Neural progenitor cell (in vitro differentiated cells): ENCODE measurements at regions not wholly inside any gene's neighbourhood (a gene's known extent, or its start where the extent isn't known, plus 50 kb on each side); places are given as distances from the start of the nearest gene placed in this dataset.
"Not testable (repeated sequence)": the region's sequence is repeated elsewhere in the genome, so short reads cannot be mapped to it uniquely, and the experiment has no call there.

Source experiments
- DNase-seq: peaks from one replicate; pipeline ENCODE4 v3.0.0-alpha.2; 2016; ENCODE audit warnings: low spot score
- H2AFZ ChIP-seq: fragments of 200-600 bp; sonication (generic); replicated peaks from 2 replicates; pipeline ENCODE4 v1.6.1; 2016; ENCODE audit warnings: antibody characterized with exemption
- H3F3A ChIP-seq: fragments of 200-600 bp; sonication (generic); 2 replicates; pipeline ENCODE4 v1.6.1; 2016; ENCODE audit warnings: antibody characterized with exemption, low read depth
- H3K27ac ChIP-seq: fragments of 200-600 bp; sonication (generic); 2 replicates; pipeline ENCODE4 v1.5.1; 2016; ENCODE audit warnings: mild to moderate bottlenecking
- H3K27me3 ChIP-seq: fragments of 200-600 bp; sonication (generic); 2 replicates; pipeline ENCODE4 v1.6.1; 2016; ENCODE audit warnings: mild to moderate bottlenecking, moderate library complexity
- H3K36me3 ChIP-seq: fragments of 200-600 bp; sonication (generic); 2 replicates; pipeline ENCODE4 v1.5.1; 2016
- H3K4me1 ChIP-seq: fragments of 200-600 bp; sonication (generic); 2 replicates; pipeline ENCODE4 v1.6.1; 2016; ENCODE audit warnings: mixed run types
- H3K4me2 ChIP-seq: fragments of 200-600 bp; sonication (generic); 2 replicates; pipeline ENCODE4 v1.6.1; 2016
- H3K4me3 ChIP-seq: fragments of 200-600 bp; sonication (generic); 2 replicates; pipeline ENCODE4 v1.5.1; 2016
- H3K79me2 ChIP-seq: fragments of 200-600 bp; sonication (generic); 2 replicates; pipeline ENCODE4 v1.6.1; 2016; ENCODE audit warnings: low read depth
- H3K9ac ChIP-seq: fragments of 200-600 bp; sonication (generic); 2 replicates; pipeline ENCODE4 v1.6.1; 2016
- H3K9me3 ChIP-seq: fragments of 200-600 bp; sonication (generic); 2 replicates; pipeline ENCODE4 v1.5.1; 2016; ENCODE audit warnings: low read depth
- H4K20me1 ChIP-seq: fragments of 200-600 bp; sonication (generic); 2 replicates; pipeline ENCODE4 v1.6.1; 2016; ENCODE audit warnings: low read depth
- H3K27ac Mint-ChIP-seq: 3 replicates; pipeline ENCODE4 v1.8.0; 2021; ENCODE audit warnings: mixed read lengths
- H3K27me3 Mint-ChIP-seq: 2 replicates; pipeline ENCODE4 v1.8.0; 2022; ENCODE audit warnings: low read depth, mild to moderate bottlenecking, inconsistent platforms, moderate library complexity, mixed read lengths; ENCODE audit not compliant: insufficient read depth
- H3K36me3 Mint-ChIP-seq: 3 replicates; pipeline ENCODE4 v1.8.0; 2021; ENCODE audit warnings: mixed read lengths
- H3K4me1 Mint-ChIP-seq: 3 replicates; pipeline ENCODE4 v1.8.0; 2021; ENCODE audit warnings: mixed read lengths
- H3K4me3 Mint-ChIP-seq: 3 replicates; pipeline ENCODE4 v1.8.0; 2021; ENCODE audit warnings: mild to moderate bottlenecking, moderate library complexity, mixed read lengths
- H3K9me3 Mint-ChIP-seq: 3 replicates; pipeline ENCODE4 v1.8.0; 2020; ENCODE audit warnings: mixed read lengths
- EZH2 ChIP-seq: fragments of 200-600 bp; sonication (generic); IDR thresholded peaks from 2 replicates; pipeline ENCODE4 v1.6.1; 2017; ENCODE audit warnings: antibody characterized with exemption, mild to moderate bottlenecking, moderate library complexity
- EZH2phosphoT487 ChIP-seq: fragments of 200-600 bp; sonication (generic); IDR thresholded peaks from 2 replicates; pipeline ENCODE4 v1.6.1; 2017; ENCODE audit warnings: antibody characterized with exemption
- TF ChIP-seq, protein P1 (sequence below): fragments of 200-600 bp; sonication (generic); IDR thresholded peaks from 2 replicates; pipeline ENCODE4 v1.5.1; 2017; ENCODE audit warnings: antibody characterized with exemption, mild to moderate bottlenecking

DNA sequence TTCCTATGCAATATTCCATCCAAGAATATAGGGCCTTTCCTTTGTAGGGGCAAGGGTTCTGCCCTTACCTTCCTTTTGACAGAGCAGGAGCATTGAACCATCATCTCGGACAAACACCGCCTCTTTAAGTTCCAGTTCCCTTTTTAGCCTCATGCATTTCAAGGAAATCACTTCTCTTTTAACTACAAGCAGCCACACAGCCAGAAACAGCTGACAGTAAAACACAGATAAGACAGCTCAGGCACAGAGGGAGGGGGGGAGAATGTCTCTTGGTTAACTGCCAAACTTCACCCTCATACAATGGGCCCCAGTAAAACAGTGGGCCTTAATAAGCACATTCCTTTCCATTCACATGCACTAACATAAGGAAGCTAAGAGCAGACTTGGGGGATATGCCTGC is 648.3 kb downstream of the GABRG1 start:
- TF ChIP-seq EZH2 (no peak), EZH2phosphoT487 (no peak)
- TF ChIP-seq, protein P1, sequence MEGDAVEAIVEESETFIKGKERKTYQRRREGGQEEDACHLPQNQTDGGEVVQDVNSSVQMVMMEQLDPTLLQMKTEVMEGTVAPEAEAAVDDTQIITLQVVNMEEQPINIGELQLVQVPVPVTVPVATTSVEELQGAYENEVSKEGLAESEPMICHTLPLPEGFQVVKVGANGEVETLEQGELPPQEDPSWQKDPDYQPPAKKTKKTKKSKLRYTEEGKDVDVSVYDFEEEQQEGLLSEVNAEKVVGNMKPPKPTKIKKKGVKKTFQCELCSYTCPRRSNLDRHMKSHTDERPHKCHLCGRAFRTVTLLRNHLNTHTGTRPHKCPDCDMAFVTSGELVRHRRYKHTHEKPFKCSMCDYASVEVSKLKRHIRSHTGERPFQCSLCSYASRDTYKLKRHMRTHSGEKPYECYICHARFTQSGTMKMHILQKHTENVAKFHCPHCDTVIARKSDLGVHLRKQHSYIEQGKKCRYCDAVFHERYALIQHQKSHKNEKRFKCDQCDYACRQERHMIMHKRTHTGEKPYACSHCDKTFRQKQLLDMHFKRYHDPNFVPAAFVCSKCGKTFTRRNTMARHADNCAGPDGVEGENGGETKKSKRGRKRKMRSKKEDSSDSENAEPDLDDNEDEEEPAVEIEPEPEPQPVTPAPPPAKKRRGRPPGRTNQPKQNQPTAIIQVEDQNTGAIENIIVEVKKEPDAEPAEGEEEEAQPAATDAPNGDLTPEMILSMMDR, result no peak
- Histone ChIP-seq H3F3A (no peaks in the 10 kb centered on the region), H3K27me3 (no peaks in the 10 kb centered on the region), H3K9me3 (no peaks in the 10 kb centered on the region), H3K4me2 (no peak overlapping the region), H3K4me3 (no peak overlapping the region), H3K36me3 (no peaks in the 10 kb centered on the region), H3K4me1 (no peaks in the 10 kb centered on the region), H2AFZ (no peak overlapping the region), H4K20me1 (no peaks in the 10 kb centered on the region), H3K27ac (no peak overlapping the region), H3K79me2 (no peaks in the 10 kb centered on the region), H3K9ac (no peak overlapping the region)
- H3K4me1 Mint-ChIP-seq, result no peaks in the 10 kb centered on the region
- no peak overlapping the region for H3K4me3 Mint-ChIP-seq
- no peak overlapping the region for H3K27ac Mint-ChIP-seq
- H3K9me3 Mint-ChIP-seq, result peaks cover 18% of the 10 kb centered on the region
- H3K36me3 Mint-ChIP-seq, result no peaks in the 10 kb centered on the region
- no peak for DNase-seq
- H3K27me3 Mint-ChIP-seq, result peaks cover 2% of the 10 kb centered on the region

DNA sequence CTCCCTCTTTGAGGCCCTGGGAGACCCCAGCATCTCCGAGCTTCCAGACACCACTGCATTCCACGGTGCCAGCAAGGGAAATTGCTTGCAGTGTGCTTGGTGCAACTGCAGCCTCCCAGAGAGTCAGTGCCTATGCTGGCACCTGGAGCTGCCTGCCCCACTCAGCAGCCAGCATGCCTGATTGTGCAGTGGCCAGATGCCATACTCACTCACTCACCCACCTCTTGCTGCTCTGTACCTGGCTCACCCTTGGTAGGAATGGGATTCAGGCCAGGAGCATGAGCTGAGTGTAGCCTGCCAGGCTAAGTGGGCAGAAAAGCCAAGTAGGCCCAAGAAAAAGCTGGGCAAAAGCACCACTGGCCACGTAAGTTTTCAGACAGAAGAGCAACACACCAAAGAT is 651.4 kb downstream of the GABRG1 start:
- Histone ChIP-seq H3K79me2 (no peaks in the 10 kb centered on the region), H3K4me2 (no peak overlapping the region), H3K27me3 (no peaks in the 10 kb centered on the region), H3K4me1 (no peaks in the 10 kb centered on the region), H3F3A (no peaks in the 10 kb centered on the region), H3K27ac (no peak overlapping the region), H3K4me3 (no peak overlapping the region), H3K9ac (no peak overlapping the region), H4K20me1 (no peaks in the 10 kb centered on the region), H3K36me3 (no peaks in the 10 kb centered on the region), H2AFZ (no peak overlapping the region), H3K9me3 (no peaks in the 10 kb centered on the region)
- peaks cover 18% of the 10 kb centered on the region for H3K9me3 Mint-ChIP-seq
- H3K4me3 Mint-ChIP-seq, result no peak overlapping the region
- TF ChIP-seq, protein P1, result no peak
- no peak for TF ChIP-seq EZH2phosphoT487
- no peak for TF ChIP-seq EZH2
- no peak for DNase-seq
- H3K27ac Mint-ChIP-seq, result no peak overlapping the region
- H3K27me3 Mint-ChIP-seq, result peaks cover 2% of the 10 kb centered on the region
- no peaks in the 10 kb centered on the region for H3K36me3 Mint-ChIP-seq
- H3K4me1 Mint-ChIP-seq, result no peaks in the 10 kb centered on the region

DNA sequence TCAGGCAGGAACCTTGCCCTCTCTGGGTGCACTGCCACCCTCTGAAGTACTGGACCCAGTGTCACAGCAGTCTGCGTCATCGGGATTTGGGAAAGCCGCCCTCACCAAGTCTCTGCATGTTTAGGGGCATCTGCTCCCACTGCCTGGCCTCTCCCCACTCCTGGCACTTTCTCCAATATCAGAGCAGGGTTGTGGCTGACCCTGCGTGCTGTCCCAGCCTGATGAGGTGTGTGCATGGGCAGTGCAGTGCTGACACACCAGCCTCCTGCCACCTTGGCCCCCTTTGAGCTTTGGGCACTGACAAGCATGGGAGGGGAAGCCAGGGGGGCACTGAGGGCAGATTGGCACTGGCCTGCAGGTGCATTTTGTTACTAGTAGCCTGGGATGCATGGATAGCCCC is 652.5 kb downstream of the GABRG1 start:
- Mint-ChIP-seq H3K27me3 (peaks cover 2% of the 10 kb centered on the region), H3K36me3 (no peaks in the 10 kb centered on the region), H3K4me3 (no peak overlapping the region), H3K4me1 (no peaks in the 10 kb centered on the region), H3K27ac (no peak overlapping the region), H3K9me3 (peaks cover 12% of the 10 kb centered on the region)
- Histone ChIP-seq H3K36me3 (no peaks in the 10 kb centered on the region), H3K79me2 (no peaks in the 10 kb centered on the region), H3F3A (no peaks in the 10 kb centered on the region), H3K4me2 (no peak overlapping the region), H3K4me1 (no peaks in the 10 kb centered on the region), H2AFZ (no peak overlapping the region), H3K9ac (no peak overlapping the region), H3K4me3 (no peak overlapping the region), H3K27ac (no peak overlapping the region), H3K9me3 (no peaks in the 10 kb centered on the region), H4K20me1 (no peaks in the 10 kb centered on the region), H3K27me3 (no peaks in the 10 kb centered on the region)
- TF ChIP-seq EZH2 (no peak), EZH2phosphoT487 (no peak)
- TF ChIP-seq, protein P1, result no peak
- no peak for DNase-seq

DNA sequence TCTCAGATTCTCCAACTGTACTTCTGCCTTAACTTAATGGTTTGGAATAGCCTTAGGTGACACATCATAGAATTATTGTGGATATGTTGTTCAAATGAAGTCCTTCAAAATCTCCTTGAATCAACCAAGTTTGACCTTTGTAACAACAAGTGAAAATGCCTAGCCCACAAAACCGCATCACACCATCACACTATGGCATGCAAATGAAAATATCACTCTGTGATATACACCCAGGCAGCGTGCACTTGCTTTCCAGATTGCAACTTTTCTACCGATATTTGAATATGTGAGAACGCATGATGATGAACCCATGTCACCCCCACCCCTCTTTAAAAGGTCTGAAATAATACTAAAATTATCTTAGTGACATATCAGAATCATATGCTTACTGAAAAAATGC is 656.7 kb downstream of the GABRG1 start:
- Mint-ChIP-seq H3K9me3 (no peaks in the 10 kb centered on the region), H3K27ac (no peak overlapping the region), H3K4me3 (no peak overlapping the region)

DNA sequence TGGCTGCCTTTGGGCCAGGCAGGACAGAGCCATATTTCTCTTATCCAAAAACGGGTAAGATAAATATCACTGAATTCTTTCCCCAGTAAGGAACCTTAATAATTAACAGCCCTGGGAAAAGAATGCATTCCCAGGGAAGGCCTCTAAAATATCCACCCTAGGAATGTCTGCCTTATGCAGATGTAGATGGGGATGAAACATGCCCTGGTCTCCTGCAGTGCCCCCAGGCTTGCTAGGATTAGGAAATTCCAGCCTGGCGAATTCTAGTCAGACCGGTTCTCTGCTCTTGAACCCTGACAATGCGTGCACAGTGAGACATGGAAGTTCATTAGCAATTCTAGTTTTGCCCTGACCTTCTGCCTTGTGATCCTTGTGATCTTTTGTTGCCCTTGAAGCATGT is 663.7 kb downstream of the GABRG1 start:
- not testable (repeated sequence) for H3K36me3 Mint-ChIP-seq, DNase-seq, H3K27ac Mint-ChIP-seq

More for the DNA sequence above, 656.7 kb downstream of the GABRG1 start:
- H4K20me1 ChIP-seq, result no peaks in the 10 kb centered on the region
- Mint-ChIP-seq H3K27me3 (no peaks in the 10 kb centered on the region), H3K4me1 (no peaks in the 10 kb centered on the region), H3K36me3 (no peaks in the 10 kb centered on the region)
- no peak overlapping the region for H2AFZ ChIP-seq
- DNase-seq, result no peak
- H3K79me2 ChIP-seq, result no peaks in the 10 kb centered on the region
- H3K27me3 ChIP-seq, result no peaks in the 10 kb centered on the region
- H3F3A ChIP-seq, result no peaks in the 10 kb centered on the region
- no peaks in the 10 kb centered on the region for H3K4me1 ChIP-seq
- H3K4me2 ChIP-seq, result no peak overlapping the region
- H3K9me3 ChIP-seq, result no peaks in the 10 kb centered on the region
- TF ChIP-seq EZH2, result no peak
- no peak for TF ChIP-seq EZH2phosphoT487
- TF ChIP-seq, protein P1, result no peak
- no peaks in the 10 kb centered on the region for H3K36me3 ChIP-seq
- no peak overlapping the region for H3K27ac ChIP-seq
- H3K4me3 ChIP-seq, result no peak overlapping the region
- H3K9ac ChIP-seq, result no peak overlapping the region

More for the DNA sequence above, 663.7 kb downstream of the GABRG1 start:
- H3K27me3 ChIP-seq, H3K9me3 ChIP-seq, H4K20me1 ChIP-seq, H3F3A ChIP-seq, H2AFZ ChIP-seq, H3K79me2 ChIP-seq, H3K27ac ChIP-seq, H3K9ac ChIP-seq, H3K4me3 ChIP-seq, H3K4me1 ChIP-seq, H3K4me3 Mint-ChIP-seq, H3K36me3 ChIP-seq, H3K4me2 ChIP-seq, H3K27me3 Mint-ChIP-seq, H3K4me1 Mint-ChIP-seq, H3K9me3 Mint-ChIP-seq: not testable (repeated sequence)
